Neural progenitor cell (in vitro differentiated cells): ENCODE measurements at regions not wholly inside any gene's neighbourhood (a gene's known extent, or its start where the extent isn't known, plus 50 kb on each side); places are given as distances from the start of the nearest gene placed in this dataset.

Experiments
- DNase-seq: peaks from one replicate; pipeline ENCODE4 v3.0.0-alpha.2; 2016; ENCODE audit warnings: low spot score
- H2AFZ ChIP-seq: fragments of 200-600 bp; sonication (generic); replicated peaks from 2 replicates; pipeline ENCODE4 v1.6.1; 2016; ENCODE audit warnings: antibody characterized with exemption
- H3F3A ChIP-seq: fragments of 200-600 bp; sonication (generic); 2 replicates; pipeline ENCODE4 v1.6.1; 2016; ENCODE audit warnings: antibody characterized with exemption, low read depth
- H3K27ac ChIP-seq: fragments of 200-600 bp; sonication (generic); 2 replicates; pipeline ENCODE4 v1.5.1; 2016; ENCODE audit warnings: mild to moderate bottlenecking
- H3K27me3 ChIP-seq: fragments of 200-600 bp; sonication (generic); 2 replicates; pipeline ENCODE4 v1.6.1; 2016; ENCODE audit warnings: mild to moderate bottlenecking, moderate library complexity
- H3K36me3 ChIP-seq: fragments of 200-600 bp; sonication (generic); 2 replicates; pipeline ENCODE4 v1.5.1; 2016
- H3K4me1 ChIP-seq: fragments of 200-600 bp; sonication (generic); 2 replicates; pipeline ENCODE4 v1.6.1; 2016; ENCODE audit warnings: mixed run types
- H3K4me2 ChIP-seq: fragments of 200-600 bp; sonication (generic); 2 replicates; pipeline ENCODE4 v1.6.1; 2016
- H3K4me3 ChIP-seq: fragments of 200-600 bp; sonication (generic); 2 replicates; pipeline ENCODE4 v1.5.1; 2016
- H3K79me2 ChIP-seq: fragments of 200-600 bp; sonication (generic); 2 replicates; pipeline ENCODE4 v1.6.1; 2016; ENCODE audit warnings: low read depth
- H3K9ac ChIP-seq: fragments of 200-600 bp; sonication (generic); 2 replicates; pipeline ENCODE4 v1.6.1; 2016
- H3K9me3 ChIP-seq: fragments of 200-600 bp; sonication (generic); 2 replicates; pipeline ENCODE4 v1.5.1; 2016; ENCODE audit warnings: low read depth
- H4K20me1 ChIP-seq: fragments of 200-600 bp; sonication (generic); 2 replicates; pipeline ENCODE4 v1.6.1; 2016; ENCODE audit warnings: low read depth
- H3K27ac Mint-ChIP-seq: 3 replicates; pipeline ENCODE4 v1.8.0; 2021; ENCODE audit warnings: mixed read lengths
- H3K27me3 Mint-ChIP-seq: 2 replicates; pipeline ENCODE4 v1.8.0; 2022; ENCODE audit warnings: low read depth, mild to moderate bottlenecking, inconsistent platforms, moderate library complexity, mixed read lengths; ENCODE audit not compliant: insufficient read depth
- H3K36me3 Mint-ChIP-seq: 3 replicates; pipeline ENCODE4 v1.8.0; 2021; ENCODE audit warnings: mixed read lengths
- H3K4me1 Mint-ChIP-seq: 3 replicates; pipeline ENCODE4 v1.8.0; 2021; ENCODE audit warnings: mixed read lengths
- H3K4me3 Mint-ChIP-seq: 3 replicates; pipeline ENCODE4 v1.8.0; 2021; ENCODE audit warnings: mild to moderate bottlenecking, moderate library complexity, mixed read lengths
- H3K9me3 Mint-ChIP-seq: 3 replicates; pipeline ENCODE4 v1.8.0; 2020; ENCODE audit warnings: mixed read lengths
- CTCF ChIP-seq: fragments of 200-600 bp; sonication (generic); IDR thresholded peaks from 2 replicates; pipeline ENCODE4 v1.5.1; 2017; ENCODE audit warnings: antibody characterized with exemption, mild to moderate bottlenecking
- EZH2 ChIP-seq: fragments of 200-600 bp; sonication (generic); IDR thresholded peaks from 2 replicates; pipeline ENCODE4 v1.6.1; 2017; ENCODE audit warnings: antibody characterized with exemption, mild to moderate bottlenecking, moderate library complexity
- EZH2phosphoT487 ChIP-seq: fragments of 200-600 bp; sonication (generic); IDR thresholded peaks from 2 replicates; pipeline ENCODE4 v1.6.1; 2017; ENCODE audit warnings: antibody characterized with exemption

DNA sequence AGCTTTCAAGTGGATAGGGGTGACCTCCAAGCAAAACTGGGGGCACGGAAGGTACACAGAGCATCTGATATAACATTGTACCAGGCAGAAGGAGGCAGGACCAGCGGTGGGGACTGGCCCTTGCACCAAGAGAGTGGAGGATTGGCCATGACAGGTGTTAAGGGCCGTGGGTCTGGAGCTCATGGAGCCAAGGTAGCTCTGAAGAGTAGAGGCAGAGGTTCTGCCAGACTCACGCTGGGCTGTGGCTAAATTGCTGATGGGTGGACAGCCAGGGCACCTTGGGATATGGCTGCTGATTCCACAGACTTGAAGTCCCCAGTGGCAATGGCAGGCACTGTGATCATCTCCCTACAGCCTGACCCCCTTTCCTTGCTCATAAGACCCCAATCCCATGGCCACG, 65.9 kb upstream of the NKD1 start:
- peaks cover 20% of the 10 kb centered on the region for H3K4me1 Mint-ChIP-seq
- no peak overlapping the region for H3K4me3 Mint-ChIP-seq
- H3F3A ChIP-seq = no peaks in the 10 kb centered on the region
- no peak overlapping the region for H3K9ac ChIP-seq
- H3K4me2 ChIP-seq = no peak overlapping the region
- H3K36me3 Mint-ChIP-seq = no peaks in the 10 kb centered on the region
- peaks cover 16% of the 10 kb centered on the region for H3K4me1 ChIP-seq
- DNase-seq = no peak
- H3K27ac Mint-ChIP-seq = no peak overlapping the region
- no peak overlapping the region for H3K4me3 ChIP-seq
- no peak overlapping the region for H2AFZ ChIP-seq
- no peak overlapping the region for H3K27ac ChIP-seq
- no peaks in the 10 kb centered on the region for H3K27me3 ChIP-seq
- H3K27me3 Mint-ChIP-seq = peaks cover 9% of the 10 kb centered on the region
- H4K20me1 ChIP-seq = no peaks in the 10 kb centered on the region
- no peak for TF ChIP-seq CTCF
- peaks cover 33% of the 10 kb centered on the region for H3K9me3 Mint-ChIP-seq
- no peaks in the 10 kb centered on the region for H3K79me2 ChIP-seq
- no peaks in the 10 kb centered on the region for H3K9me3 ChIP-seq
- no peaks in the 10 kb centered on the region for H3K36me3 ChIP-seq

DNA sequence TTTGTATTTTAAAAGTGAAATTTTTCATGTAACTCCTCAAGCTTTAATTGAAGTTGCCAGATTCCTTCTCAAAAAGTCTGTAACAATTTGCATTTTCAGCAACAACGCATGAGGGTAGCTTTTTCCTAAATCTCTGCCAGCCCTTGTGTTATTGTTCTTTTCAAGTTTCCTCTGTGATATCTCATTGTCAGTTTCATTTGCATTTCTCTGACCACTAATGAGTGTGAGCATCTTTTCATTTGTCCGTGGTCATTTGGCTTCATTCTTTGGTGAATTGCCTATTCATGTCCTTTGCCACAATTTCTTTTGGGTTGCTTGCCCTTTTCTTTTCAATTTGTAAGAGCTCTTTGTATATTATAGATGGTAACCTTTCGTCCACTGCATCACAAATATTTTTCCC, 68.0 kb upstream of the NKD1 start:
- H3K36me3 ChIP-seq = no peaks in the 10 kb centered on the region
- no peak overlapping the region for H3K27ac Mint-ChIP-seq
- H3K4me1 Mint-ChIP-seq = peaks cover 30% of the 10 kb centered on the region
- H3K4me3 Mint-ChIP-seq = no peak overlapping the region
- H3K9ac ChIP-seq = no peak overlapping the region
- TF ChIP-seq EZH2 (no peak), CTCF (no peak), EZH2phosphoT487 (no peak)
- no peaks in the 10 kb centered on the region for H3F3A ChIP-seq
- no peaks in the 10 kb centered on the region for H3K79me2 ChIP-seq
- no peak overlapping the region for H3K4me3 ChIP-seq
- no peak overlapping the region for H2AFZ ChIP-seq
- H3K9me3 ChIP-seq = no peaks in the 10 kb centered on the region
- H3K27me3 Mint-ChIP-seq = peaks cover 10% of the 10 kb centered on the region
- no peaks in the 10 kb centered on the region for H3K27me3 ChIP-seq
- H3K36me3 Mint-ChIP-seq = no peaks in the 10 kb centered on the region
- H3K4me2 ChIP-seq = no peak overlapping the region
- peaks cover 16% of the 10 kb centered on the region for H3K4me1 ChIP-seq
- no peaks in the 10 kb centered on the region for H4K20me1 ChIP-seq
- peaks cover 21% of the 10 kb centered on the region for H3K9me3 Mint-ChIP-seq
- H3K27ac ChIP-seq = no peak overlapping the region
- DNase-seq = no peak

DNA sequence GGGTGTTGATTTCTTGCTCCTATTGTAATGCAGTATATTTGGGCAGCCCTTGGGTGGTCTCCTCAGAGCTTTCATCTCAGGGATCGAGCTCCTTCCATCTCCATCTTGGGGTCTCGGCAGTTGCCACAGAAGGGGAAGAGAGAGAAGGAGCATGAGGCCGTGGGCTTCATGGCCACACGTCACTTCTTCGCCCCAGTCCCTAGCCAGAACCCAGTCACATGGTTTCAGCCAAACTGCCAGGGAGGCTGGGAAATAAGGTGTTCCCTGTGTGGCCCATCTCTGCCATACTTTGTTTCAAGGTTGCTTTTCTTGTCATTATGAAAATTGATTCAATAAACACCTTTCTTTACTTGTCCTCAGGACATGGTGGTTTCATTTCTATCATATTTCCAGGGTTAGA, 68.4 kb upstream of the NKD1 start:
- Histone ChIP-seq H3K9me3 (no peaks in the 10 kb centered on the region), H3K4me1 (peaks cover 16% of the 10 kb centered on the region), H2AFZ (no peak overlapping the region), H3F3A (no peaks in the 10 kb centered on the region), H3K36me3 (no peaks in the 10 kb centered on the region), H3K27me3 (no peaks in the 10 kb centered on the region), H3K4me3 (no peak overlapping the region), H3K9ac (no peak overlapping the region), H4K20me1 (no peaks in the 10 kb centered on the region), H3K4me2 (no peak overlapping the region), H3K27ac (no peak overlapping the region), H3K79me2 (no peaks in the 10 kb centered on the region)
- TF ChIP-seq EZH2phosphoT487 (no peak), CTCF (no peak), EZH2 (no peak)
- Mint-ChIP-seq H3K9me3 (peaks cover 17% of the 10 kb centered on the region), H3K36me3 (peaks cover under 1% of the 10 kb centered on the region), H3K4me3 (no peak overlapping the region), H3K27me3 (peaks cover 14% of the 10 kb centered on the region), H3K27ac (no peak overlapping the region), H3K4me1 (peaks cover 32% of the 10 kb centered on the region)
- no peak for DNase-seq

DNA sequence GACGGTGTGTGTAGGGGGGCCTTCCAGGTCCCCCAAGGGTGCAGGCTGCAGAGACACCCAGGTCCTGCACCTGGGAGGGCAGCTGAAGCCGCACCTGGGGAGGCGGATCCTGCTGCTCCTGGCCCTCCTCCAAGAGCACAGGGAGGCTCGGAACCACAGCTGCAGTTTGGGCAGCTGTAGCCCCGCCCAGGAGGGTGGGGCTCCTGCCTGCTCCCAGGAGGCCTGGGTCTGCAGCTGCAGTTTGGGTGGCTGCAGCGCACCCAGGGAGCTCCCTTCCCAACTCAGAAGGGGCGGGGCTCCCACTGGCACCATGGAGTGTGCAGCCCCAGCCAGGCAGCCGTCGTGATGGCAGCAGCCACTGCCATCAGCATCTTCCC, 69.4 kb upstream of the NKD1 start:
- Mint-ChIP-seq H3K36me3 (peaks cover 2% of the 10 kb centered on the region), H3K9me3 (peaks cover 9% of the 10 kb centered on the region), H3K4me1 (peaks cover 39% of the 10 kb centered on the region), H3K4me3 (no peak overlapping the region), H3K27ac (no peak overlapping the region), H3K27me3 (peaks cover 16% of the 10 kb centered on the region)
- Histone ChIP-seq H2AFZ (peak overlapping the region; percentile 54), H3F3A (no peaks in the 10 kb centered on the region), H3K9ac (no peak overlapping the region), H3K4me3 (no peak overlapping the region), H3K4me2 (no peak overlapping the region), H3K9me3 (no peaks in the 10 kb centered on the region), H3K27me3 (no peaks in the 10 kb centered on the region), H4K20me1 (no peaks in the 10 kb centered on the region), H3K27ac (no peak overlapping the region), H3K79me2 (no peaks in the 10 kb centered on the region), H3K36me3 (no peaks in the 10 kb centered on the region), H3K4me1 (peaks cover 16% of the 10 kb centered on the region)
- no peak for TF ChIP-seq EZH2
- no peak for TF ChIP-seq CTCF
- no peak for TF ChIP-seq EZH2phosphoT487
- no peak for DNase-seq
